ENCODE measurements at regions not wholly inside any gene's neighbourhood (a gene's known extent, or its start where the extent isn't known, plus 50 kb on each side); places are given as distances from the start of the nearest gene placed in this dataset.

GRCh38 chr7:7099584-7100014 is 82.7 kb upstream of the C1GALT1 start:
- Histone ChIP-seq H3K27ac (ENCODE audit: low read length) (no peak overlapping the region), H4K20me1 (ENCODE audit: insufficient read depth, low read length) (no peaks in the 10 kb centered on the region), H3K4me1 (ENCODE audit: insufficient read depth, low read length) (peaks cover 4% of the 10 kb centered on the region; the same call in 1 of the 2 replicates), H2AFZ (ENCODE audit: low read depth, low read length) (no peak overlapping the region), H3K9me3 (ENCODE audit: insufficient read depth, low read length, severe bottlenecking) (no peaks in the 10 kb centered on the region), H3K4me3 (ENCODE audit: low read depth in 1 of 2, low read length in 2 of 2) (no peak overlapping the region), H3K27me3 (ENCODE audit: insufficient read depth, low read length, poor library complexity) (no peaks in the 10 kb centered on the region), H3K9ac (ENCODE audit: low read depth, low read length) (no peak overlapping the region), H3K36me3 (ENCODE audit: insufficient read depth, low read length) (no peaks in the 10 kb centered on the region), H3K4me2 (ENCODE audit: insufficient read depth, low read length) (no peak overlapping the region), H3K79me2 (ENCODE audit: insufficient read depth, low read length) (no peaks in the 10 kb centered on the region)
- TF ChIP-seq EZH2 (IDR thresholded peaks at IDR 0.05; ENCODE audit: borderline replicate concordance, low read depth, low read length, severe bottlenecking), result no peak
- TF ChIP-seq CTCF (IDR thresholded peaks at IDR 0.05; ENCODE audit: borderline replicate concordance, extremely low read depth, low read length, poor library complexity, severe bottlenecking), result no peak
- ATAC-seq (ENCODE audit: insufficient read depth, low read depth) (no peak), DNase-seq (no peak)

- no peak for TF ChIP-seq EZH2 (IDR thresholded peaks at IDR 0.05; ENCODE audit: borderline replicate concordance, low read depth, low read length, severe bottlenecking)
- no peak for TF ChIP-seq CTCF (IDR thresholded peaks at IDR 0.05; ENCODE audit: borderline replicate concordance, extremely low read depth, low read length, poor library complexity, severe bottlenecking)
- no peaks in the 10 kb centered on the region for H3K36me3 ChIP-seq (ENCODE audit: insufficient read depth, low read length)
- DNase-seq (peak; percentile 10), ATAC-seq (ENCODE audit: insufficient read depth, low read depth) (peak; percentile 44; the same call in 1 of the 3 replicates)
- H2AFZ ChIP-seq (ENCODE audit: low read depth, low read length), result no peak overlapping the region
- peaks cover 4% of the 10 kb centered on the region; the same call in 1 of the 2 replicates for H3K4me1 ChIP-seq (ENCODE audit: insufficient read depth, low read length)
- H3K79me2 ChIP-seq (ENCODE audit: insufficient read depth, low read length), result no peaks in the 10 kb centered on the region
- no peaks in the 10 kb centered on the region for H3K9me3 ChIP-seq (ENCODE audit: insufficient read depth, low read length, severe bottlenecking)
- no peak overlapping the region for H3K9ac ChIP-seq (ENCODE audit: low read depth, low read length)
- no peaks in the 10 kb centered on the region for H3K27me3 ChIP-seq (ENCODE audit: insufficient read depth, low read length, poor library complexity)
- H3K27ac ChIP-seq (ENCODE audit: low read length), result no peak overlapping the region
- no peak overlapping the region for H3K4me2 ChIP-seq (ENCODE audit: insufficient read depth, low read length)
- H3K4me3 ChIP-seq (ENCODE audit: low read depth in 1 of 2, low read length in 2 of 2), result no peak overlapping the region
- H4K20me1 ChIP-seq (ENCODE audit: insufficient read depth, low read length), result no peaks in the 10 kb centered on the region
These were observed 81.9 kb upstream of the C1GALT1 start for GRCh38 chr7:7100432-7100849.

- Histone ChIP-seq H3K4me2 (ENCODE audit: insufficient read depth, low read length) (no peak overlapping the region), H3K4me1 (ENCODE audit: insufficient read depth, low read length) (peaks cover 4% of the 10 kb centered on the region; the same call in 1 of the 2 replicates), H3K79me2 (ENCODE audit: insufficient read depth, low read length) (no peaks in the 10 kb centered on the region), H4K20me1 (ENCODE audit: insufficient read depth, low read length) (no peaks in the 10 kb centered on the region), H3K27ac (ENCODE audit: low read length) (no peak overlapping the region), H3K9ac (ENCODE audit: low read depth, low read length) (no peak overlapping the region), H3K9me3 (ENCODE audit: insufficient read depth, low read length, severe bottlenecking) (no peaks in the 10 kb centered on the region), H2AFZ (ENCODE audit: low read depth, low read length) (0 out of 2 replicates have a peak overlapping the region, but pooled peaks have one; percentile 0), H3K36me3 (ENCODE audit: insufficient read depth, low read length) (no peaks in the 10 kb centered on the region), H3K27me3 (ENCODE audit: insufficient read depth, low read length, poor library complexity) (no peaks in the 10 kb centered on the region), H3K4me3 (ENCODE audit: low read depth in 1 of 2, low read length in 2 of 2) (no peak overlapping the region)
- DNase-seq (no peak), ATAC-seq (ENCODE audit: insufficient read depth, low read depth) (no peak)
- no peak for TF ChIP-seq EZH2 (IDR thresholded peaks at IDR 0.05; ENCODE audit: borderline replicate concordance, low read depth, low read length, severe bottlenecking)
- TF ChIP-seq CTCF (IDR thresholded peaks at IDR 0.05; ENCODE audit: borderline replicate concordance, extremely low read depth, low read length, poor library complexity, severe bottlenecking), result no peak
These were observed 79.4 kb upstream of the C1GALT1 start for GRCh38 chr7:7102906-7103305.

All from DND-41 (cell line).